C4-2B (cell line): ENCODE measurements at regions not wholly inside any gene's neighbourhood (a gene's known extent, or its start where the extent isn't known, plus 50 kb on each side); places are given as distances from the start of the nearest gene placed in this dataset.

Experiments used
- ZFX ChIP-seq: fragments of 450-650 bp; IDR thresholded peaks from 2 replicates; pipeline ENCODE4 v1.6.1; 2017
- TF ChIP-seq, protein P1 (sequence below): fragments of 450-650 bp; conservative IDR thresholded peaks from 2 replicates; pipeline ENCODE4 v1.5.1; 2017; ENCODE audit warnings: mild to moderate bottlenecking

DNA sequence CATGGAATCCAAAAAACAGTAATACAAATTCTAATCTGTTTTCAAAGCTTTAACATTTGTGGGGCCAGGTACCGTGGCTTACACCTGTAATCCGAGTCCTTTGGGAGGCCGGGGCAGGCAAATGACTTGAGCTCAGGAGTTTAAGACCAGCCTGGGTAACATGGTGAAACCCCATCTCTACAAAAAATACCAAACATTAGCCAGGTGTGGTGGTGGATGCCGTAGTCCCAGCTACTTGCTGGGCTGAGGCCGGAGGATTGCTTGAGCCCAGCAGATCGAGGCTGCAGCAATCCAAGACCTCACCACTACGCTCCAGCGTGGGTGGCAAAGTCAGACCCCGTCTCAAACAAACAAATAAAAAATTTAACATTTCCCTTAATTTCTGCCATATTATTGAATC, 74.3 kb upstream of the SALL3 start:
- TF ChIP-seq, protein P1, sequence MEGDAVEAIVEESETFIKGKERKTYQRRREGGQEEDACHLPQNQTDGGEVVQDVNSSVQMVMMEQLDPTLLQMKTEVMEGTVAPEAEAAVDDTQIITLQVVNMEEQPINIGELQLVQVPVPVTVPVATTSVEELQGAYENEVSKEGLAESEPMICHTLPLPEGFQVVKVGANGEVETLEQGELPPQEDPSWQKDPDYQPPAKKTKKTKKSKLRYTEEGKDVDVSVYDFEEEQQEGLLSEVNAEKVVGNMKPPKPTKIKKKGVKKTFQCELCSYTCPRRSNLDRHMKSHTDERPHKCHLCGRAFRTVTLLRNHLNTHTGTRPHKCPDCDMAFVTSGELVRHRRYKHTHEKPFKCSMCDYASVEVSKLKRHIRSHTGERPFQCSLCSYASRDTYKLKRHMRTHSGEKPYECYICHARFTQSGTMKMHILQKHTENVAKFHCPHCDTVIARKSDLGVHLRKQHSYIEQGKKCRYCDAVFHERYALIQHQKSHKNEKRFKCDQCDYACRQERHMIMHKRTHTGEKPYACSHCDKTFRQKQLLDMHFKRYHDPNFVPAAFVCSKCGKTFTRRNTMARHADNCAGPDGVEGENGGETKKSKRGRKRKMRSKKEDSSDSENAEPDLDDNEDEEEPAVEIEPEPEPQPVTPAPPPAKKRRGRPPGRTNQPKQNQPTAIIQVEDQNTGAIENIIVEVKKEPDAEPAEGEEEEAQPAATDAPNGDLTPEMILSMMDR, result no peak
- TF ChIP-seq ZFX, result no peak
